Activated CD8-positive, alpha-beta memory T cell treated with anti-CD3 and anti-CD28 coated beads, Interleukin-2, amount 10 ng/mL, durations not matched to agents 7 days and 5 days (primary cell): ENCODE measurements at regions not wholly inside any gene's neighbourhood (a gene's known extent, or its start where the extent isn't known, plus 50 kb on each side); places are given as distances from the start of the nearest gene placed in this dataset.
"Not testable (repeated sequence)": the region's sequence is repeated elsewhere in the genome, so short reads cannot be mapped to it uniquely, and the experiment has no call there.

Experiments used
- ATAC-seq: fragments of 150-1000 bp; cut with Tn5 transposase; one replicate; pipeline ENCODE4 v1.10.0; 2021; ENCODE audit warnings: moderate library complexity
- CTCF ChIA-PET: fragments of 350-600 bp; sonication (Branson Sonifier 250); formaldehyde crosslinking; loops from one replicate; lab custom pipeline; 2021; ENCODE audit warnings: antibody characterized with exemption; lab: Charles Lee
- DNase-seq: peaks from one replicate; pipeline ENCODE4 v3.0.0-alpha.2; 2020
- H3K27ac Mint-ChIP-seq: one replicate; pipeline ENCODE4 v1.8.0; 2021; ENCODE audit warnings: mild to moderate bottlenecking, mixed read lengths
- H3K27me3 Mint-ChIP-seq: one replicate; pipeline ENCODE4 v1.8.0; 2021; ENCODE audit warnings: mixed read lengths
- H3K36me3 Mint-ChIP-seq: one replicate; pipeline ENCODE4 v1.8.0; 2021; ENCODE audit warnings: mild to moderate bottlenecking, mixed read lengths
- H3K4me1 Mint-ChIP-seq: one replicate; pipeline ENCODE4 v1.8.0; 2021; ENCODE audit warnings: mixed read lengths
- H3K4me3 Mint-ChIP-seq: one replicate; pipeline ENCODE4 v1.8.0; 2021; ENCODE audit warnings: mild to moderate bottlenecking, moderate library complexity, mixed read lengths
- H3K9me3 Mint-ChIP-seq: one replicate; pipeline ENCODE4 v1.8.0; 2022; ENCODE audit warnings: low read depth, mixed read lengths

DNA sequence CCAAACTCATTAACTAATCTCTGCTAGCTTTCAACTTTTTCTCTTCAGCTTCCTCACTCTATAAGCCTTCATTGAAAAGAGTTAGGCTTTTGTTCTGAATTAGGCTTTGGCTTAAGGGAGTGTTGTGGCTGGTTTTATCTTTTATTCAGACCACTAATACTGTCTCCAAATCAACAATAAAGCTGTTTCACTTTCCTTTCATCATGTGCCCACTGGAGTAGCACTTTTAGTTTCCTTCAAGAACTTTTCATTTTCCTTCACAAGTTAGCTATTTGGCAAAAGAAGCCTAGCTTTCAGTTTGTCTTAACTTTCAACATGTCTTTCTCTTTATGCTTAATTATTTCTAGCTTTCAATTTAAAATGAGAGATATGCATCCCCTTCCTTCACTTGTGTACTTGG lies 271.7 kb upstream of the FSIP2 start:
- no peak for DNase-seq
- H3K4me1 Mint-ChIP-seq: no peaks in the 10 kb centered on the region

DNA sequence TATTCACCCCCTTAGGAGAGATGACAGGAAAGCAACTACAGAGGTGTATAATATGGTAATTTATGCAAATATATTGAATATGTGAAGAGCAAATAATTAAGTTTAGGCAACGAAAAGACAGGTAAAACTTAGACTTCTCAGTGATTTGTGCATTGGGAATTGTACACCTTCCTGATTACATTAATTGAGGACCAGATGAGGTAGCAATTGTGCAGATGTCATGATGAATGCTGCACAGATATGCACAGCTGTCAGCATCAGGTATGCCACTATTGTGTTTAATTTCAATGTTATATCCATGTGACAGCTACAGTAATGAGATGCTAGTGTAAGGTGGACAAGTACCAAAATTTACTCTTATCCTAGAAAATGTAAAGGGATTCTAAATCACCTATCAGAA lies 267.2 kb upstream of the FSIP2 start:
- H3K4me1 Mint-ChIP-seq: no peaks in the 10 kb centered on the region
- no peak overlapping the region for H3K27ac Mint-ChIP-seq
- CTCF ChIA-PET: interaction anchor here (0.8 kb wide), 1 partner anchor 21 kb away, joined by 3 read pairs; no protein-coding TSS in a partner anchor
- no peaks in the 10 kb centered on the region for H3K36me3 Mint-ChIP-seq
- no peak for DNase-seq
- no peaks in the 10 kb centered on the region for H3K27me3 Mint-ChIP-seq
- H3K9me3 Mint-ChIP-seq: no peaks in the 10 kb centered on the region
- H3K4me3 Mint-ChIP-seq: no peak overlapping the region
- no peak for ATAC-seq

More for the DNA sequence above, 271.7 kb upstream of the FSIP2 start:
- H3K4me3 Mint-ChIP-seq: no peak overlapping the region
- H3K27ac Mint-ChIP-seq: no peak overlapping the region
- H3K9me3 Mint-ChIP-seq: peaks cover 2% of the 10 kb centered on the region
- no peaks in the 10 kb centered on the region for H3K36me3 Mint-ChIP-seq
- ATAC-seq: no peak
- H3K27me3 Mint-ChIP-seq: no peaks in the 10 kb centered on the region
- CTCF ChIA-PET: no interaction called here

DNA sequence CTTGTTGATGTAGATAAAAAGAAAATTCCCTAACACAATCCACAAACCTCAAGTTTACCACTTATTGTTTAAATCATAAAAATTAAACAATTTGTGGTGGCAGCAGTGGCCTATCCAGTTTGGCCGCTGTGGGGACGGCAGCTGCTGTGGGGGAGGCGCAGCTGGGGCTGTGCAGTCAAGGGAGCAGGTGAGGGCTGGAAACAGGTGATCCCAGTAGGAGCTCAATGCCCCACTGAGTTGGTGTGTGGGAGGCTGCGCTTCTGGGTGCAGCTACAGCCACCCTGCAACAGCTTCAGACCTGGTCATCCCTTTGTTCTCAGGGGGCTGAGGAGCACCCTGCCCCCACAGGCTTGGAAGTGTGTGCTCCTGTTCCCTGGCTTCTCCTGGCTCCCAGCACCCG lies 266.0 kb upstream of the FSIP2 start:
- DNase-seq (no peak), ATAC-seq (no peak)
- Mint-ChIP-seq H3K9me3 (no peaks in the 10 kb centered on the region), H3K4me3 (no peak overlapping the region), H3K36me3 (no peaks in the 10 kb centered on the region), H3K27me3 (no peaks in the 10 kb centered on the region), H3K4me1 (no peaks in the 10 kb centered on the region), H3K27ac (no peak overlapping the region)
- CTCF ChIA-PET: no interaction called here

DNA sequence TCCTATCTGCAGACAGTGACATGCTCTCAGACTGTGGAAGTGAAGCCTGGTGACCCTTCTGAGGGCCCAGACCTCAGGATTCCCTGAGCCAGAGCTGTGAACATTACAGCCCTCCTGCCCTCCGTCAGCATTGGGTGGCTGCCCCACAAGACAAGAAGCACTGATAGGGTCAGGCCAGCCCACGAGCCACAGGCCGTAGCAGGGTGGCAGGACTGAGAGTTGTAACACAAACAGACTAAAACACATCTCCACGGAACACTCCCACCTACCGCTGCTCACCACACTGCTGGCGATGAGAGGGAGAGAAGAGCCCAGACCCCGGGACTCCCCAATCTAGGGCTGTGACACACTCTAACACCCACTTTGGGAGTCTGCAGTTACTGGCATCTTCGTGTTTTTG lies 264.8 kb upstream of the FSIP2 start:
- no peaks in the 10 kb centered on the region for H3K4me1 Mint-ChIP-seq
- H3K36me3 Mint-ChIP-seq: no peaks in the 10 kb centered on the region
- DNase-seq (no peak), ATAC-seq (no peak)
- CTCF ChIA-PET: no interaction called here
- H3K27ac Mint-ChIP-seq: no peak overlapping the region
- H3K27me3 Mint-ChIP-seq: no peaks in the 10 kb centered on the region
- H3K4me3 Mint-ChIP-seq: no peak overlapping the region
- H3K9me3 Mint-ChIP-seq: no peaks in the 10 kb centered on the region

DNA sequence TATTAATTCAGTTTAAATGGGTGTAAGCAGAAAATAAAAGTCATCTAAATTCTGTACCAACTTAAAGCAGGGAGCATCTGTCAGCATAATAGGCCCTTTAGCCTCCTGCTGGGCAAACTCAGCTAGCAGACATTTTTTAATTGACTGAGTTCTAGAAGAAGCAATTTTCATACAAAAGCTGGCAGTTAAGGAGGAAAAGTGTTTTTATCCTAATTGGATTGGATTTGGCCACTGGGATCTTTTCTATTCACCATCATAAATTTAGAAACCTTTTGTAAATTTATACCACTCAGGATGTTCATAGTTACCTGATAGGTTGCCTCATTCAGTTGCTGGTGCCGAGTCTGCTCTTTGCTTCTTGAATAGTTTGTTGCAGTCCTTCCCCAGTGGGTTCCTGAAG lies 262.7 kb upstream of the FSIP2 start:
- H3K36me3 Mint-ChIP-seq: no peaks in the 10 kb centered on the region
- no peaks in the 10 kb centered on the region for H3K9me3 Mint-ChIP-seq
- no peaks in the 10 kb centered on the region for H3K27me3 Mint-ChIP-seq
- CTCF ChIA-PET: no interaction called here
- no peak overlapping the region for H3K4me3 Mint-ChIP-seq
- no peaks in the 10 kb centered on the region for H3K4me1 Mint-ChIP-seq
- no peak for DNase-seq
- ATAC-seq: no peak
- H3K27ac Mint-ChIP-seq: no peak overlapping the region

DNA sequence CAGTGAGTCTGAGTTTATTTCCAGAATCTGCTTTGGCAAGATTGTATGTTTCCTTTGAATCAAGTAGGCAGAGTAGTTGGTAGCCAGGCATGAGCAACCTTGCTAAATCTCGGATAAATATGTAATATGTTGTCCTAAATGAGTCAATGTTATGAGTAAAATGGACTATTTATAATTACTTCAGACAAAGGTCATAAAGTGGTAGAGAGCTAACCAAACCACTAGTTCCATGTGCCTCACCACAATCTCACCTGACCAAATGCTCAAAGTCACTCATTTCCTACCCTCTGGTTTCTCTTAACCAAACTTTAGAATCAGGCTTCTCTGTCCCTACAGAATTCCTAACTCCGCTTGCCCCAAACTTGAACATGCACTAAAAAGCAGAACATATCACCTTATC lies 261.2 kb upstream of the FSIP2 start:
- ATAC-seq (no peak), DNase-seq (no peak)
- Mint-ChIP-seq H3K4me3 (no peak overlapping the region), H3K4me1 (no peaks in the 10 kb centered on the region), H3K27me3 (no peaks in the 10 kb centered on the region), H3K27ac (no peak overlapping the region), H3K9me3 (no peaks in the 10 kb centered on the region), H3K36me3 (no peaks in the 10 kb centered on the region)
- CTCF ChIA-PET: no interaction called here

DNA sequence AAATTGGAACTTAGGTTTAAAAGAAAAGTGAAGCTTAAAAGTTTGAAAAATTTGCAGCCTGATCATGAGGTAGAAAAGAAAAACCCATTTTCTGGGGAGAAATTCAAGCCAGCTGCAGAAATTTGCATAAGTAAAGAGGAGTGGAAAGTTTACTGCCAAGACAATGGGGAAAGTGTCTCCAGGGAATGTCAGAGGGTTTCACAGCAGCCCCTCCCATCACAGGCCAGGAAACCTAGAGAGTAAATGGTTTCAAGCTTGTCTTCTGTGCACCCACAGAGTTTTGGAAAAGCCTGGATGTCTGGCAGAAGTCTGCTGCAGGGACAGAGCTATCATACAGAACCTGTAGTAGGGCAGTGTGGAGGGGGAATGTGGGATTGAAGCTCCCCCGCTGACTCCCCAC lies 254.0 kb upstream of the FSIP2 start:
- DNase-seq: no peak
- ATAC-seq: no peak
- CTCF ChIA-PET: no interaction called here
- H3K9me3 Mint-ChIP-seq: peaks cover 5% of the 10 kb centered on the region
- no peaks in the 10 kb centered on the region for H3K27me3 Mint-ChIP-seq
- H3K36me3 Mint-ChIP-seq: no peaks in the 10 kb centered on the region
- no peaks in the 10 kb centered on the region for H3K4me1 Mint-ChIP-seq
- H3K27ac Mint-ChIP-seq: no peak overlapping the region
- H3K4me3 Mint-ChIP-seq: no peak overlapping the region

DNA sequence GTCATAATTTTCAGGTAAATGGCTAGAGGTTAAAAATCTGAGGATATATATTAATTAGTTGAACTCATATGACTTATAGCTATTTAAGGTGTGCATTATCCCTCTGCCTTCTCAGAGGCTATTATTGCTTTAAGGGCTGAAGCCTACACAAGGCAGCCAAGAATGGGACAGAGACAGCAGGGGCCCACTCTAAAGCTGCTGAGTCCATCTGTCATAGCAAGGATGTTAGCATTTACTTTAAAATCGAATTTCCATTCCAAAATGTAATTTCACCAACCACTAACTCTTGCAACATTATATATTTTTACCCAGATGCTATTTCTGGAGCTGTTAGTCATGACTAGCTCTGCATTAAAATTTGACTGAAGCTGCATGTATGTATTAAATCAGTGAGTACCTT lies 236.3 kb upstream of the FSIP2 start:
- H3K4me3 Mint-ChIP-seq: no peak overlapping the region
- peaks cover 5% of the 10 kb centered on the region for H3K9me3 Mint-ChIP-seq
- H3K4me1 Mint-ChIP-seq: no peaks in the 10 kb centered on the region
- no peaks in the 10 kb centered on the region for H3K27me3 Mint-ChIP-seq
- ATAC-seq (no peak), DNase-seq (no peak)
- H3K27ac Mint-ChIP-seq: no peak overlapping the region
- CTCF ChIA-PET: no interaction called here
- no peaks in the 10 kb centered on the region for H3K36me3 Mint-ChIP-seq

DNA sequence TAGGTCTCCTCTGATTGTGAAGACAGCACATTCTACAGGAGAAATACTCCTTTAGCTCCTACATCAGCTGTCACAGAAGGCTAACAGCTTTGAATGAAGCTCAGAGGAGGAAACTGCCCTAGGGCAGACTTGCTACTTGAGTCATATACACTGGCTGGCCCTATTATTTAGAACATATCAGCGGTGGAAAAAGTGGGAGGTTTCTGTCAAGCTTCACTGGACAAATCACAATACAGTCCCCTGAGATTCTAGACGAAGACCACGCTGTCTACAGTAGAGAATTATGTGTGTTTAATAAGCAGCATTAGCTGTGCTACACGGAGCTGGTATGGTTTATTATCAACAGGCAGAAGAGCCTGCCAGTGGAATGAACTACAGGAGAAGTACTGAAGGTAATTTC lies 230.9 kb upstream of the FSIP2 start:
- peaks cover 20% of the 10 kb centered on the region for H3K9me3 Mint-ChIP-seq
- ATAC-seq: no peak
- no peak for DNase-seq
- H3K27me3 Mint-ChIP-seq: no peaks in the 10 kb centered on the region
- no peaks in the 10 kb centered on the region for H3K4me1 Mint-ChIP-seq
- no peak overlapping the region for H3K27ac Mint-ChIP-seq
- H3K4me3 Mint-ChIP-seq: no peak overlapping the region
- CTCF ChIA-PET: no interaction called here
- H3K36me3 Mint-ChIP-seq: no peaks in the 10 kb centered on the region

DNA sequence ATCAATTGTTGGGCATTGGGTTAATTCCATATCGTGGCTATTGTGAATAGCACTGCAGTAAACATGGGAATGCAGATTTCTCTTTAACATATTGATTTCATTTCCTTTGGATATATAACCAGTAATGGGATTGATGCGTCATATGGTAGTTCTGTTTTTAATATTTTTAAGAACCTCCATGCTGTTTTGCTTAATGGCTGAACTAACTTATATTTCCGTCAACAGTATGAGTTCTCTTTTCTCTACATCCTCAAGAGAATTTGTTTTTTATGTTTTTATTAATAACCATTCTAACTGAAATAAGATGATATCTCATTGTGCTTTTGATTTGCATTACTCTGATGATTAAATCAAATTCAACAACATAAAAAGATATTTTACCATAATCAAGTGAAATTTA lies 228.5 kb upstream of the FSIP2 start:
- Mint-ChIP-seq H3K27me3 (no peaks in the 10 kb centered on the region), H3K4me1 (no peaks in the 10 kb centered on the region), H3K27ac (no peak overlapping the region), H3K36me3 (no peaks in the 10 kb centered on the region), H3K9me3 (peaks cover 23% of the 10 kb centered on the region), H3K4me3 (no peak overlapping the region)
- CTCF ChIA-PET: no interaction called here
- ATAC-seq (no peak), DNase-seq (no peak)

DNA sequence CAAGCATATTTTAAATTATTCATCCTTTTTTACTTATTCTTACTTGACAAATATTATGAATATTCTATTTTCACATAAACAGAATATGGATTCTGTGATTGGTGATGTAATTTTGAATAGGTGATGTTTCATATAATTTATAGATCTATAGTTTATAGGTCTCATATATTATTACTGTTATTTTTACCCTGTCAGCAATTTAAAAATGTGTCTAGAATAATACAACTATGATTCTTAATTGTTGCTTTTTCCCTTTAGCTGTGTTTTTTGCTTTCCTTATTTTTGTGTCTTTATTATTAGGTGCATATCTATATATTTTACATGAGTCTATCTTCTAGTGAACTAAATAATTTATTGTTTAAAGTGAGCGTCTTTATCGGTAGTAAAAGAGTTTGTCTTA lies 226.7 kb upstream of the FSIP2 start:
- no peaks in the 10 kb centered on the region for H3K4me1 Mint-ChIP-seq
- ATAC-seq: no peak
- H3K36me3 Mint-ChIP-seq: no peaks in the 10 kb centered on the region
- no peak overlapping the region for H3K4me3 Mint-ChIP-seq
- CTCF ChIA-PET: no interaction called here
- peaks cover 23% of the 10 kb centered on the region for H3K9me3 Mint-ChIP-seq
- no peak overlapping the region for H3K27ac Mint-ChIP-seq
- no peaks in the 10 kb centered on the region for H3K27me3 Mint-ChIP-seq
- DNase-seq: no peak

DNA sequence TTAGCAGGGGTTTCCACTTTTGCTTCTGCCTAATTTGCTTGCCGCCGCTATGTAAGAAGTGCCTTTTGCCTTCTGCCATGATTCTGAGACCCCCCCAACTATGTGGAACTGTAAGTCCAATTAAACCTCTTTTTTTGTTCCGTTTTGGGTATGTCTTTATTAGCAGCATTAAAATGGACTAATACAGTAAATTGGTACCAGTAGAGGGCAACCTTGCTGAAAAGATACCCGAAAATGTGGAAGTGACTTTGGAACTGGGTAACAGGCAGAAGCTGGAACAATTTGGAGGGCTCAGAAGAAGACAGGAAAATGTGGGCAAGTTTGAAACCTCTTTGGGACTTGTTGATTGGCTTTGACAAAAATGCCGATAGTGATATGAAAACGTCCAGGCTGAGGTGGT lies 216.1 kb upstream of the FSIP2 start:
- Mint-ChIP-seq H3K9me3 (peaks cover 12% of the 10 kb centered on the region), H3K27me3 (no peaks in the 10 kb centered on the region), H3K27ac (no peak overlapping the region), H3K4me1 (no peaks in the 10 kb centered on the region), H3K4me3 (no peak overlapping the region), H3K36me3 (no peaks in the 10 kb centered on the region)
- DNase-seq (no peak), ATAC-seq (no peak)
- CTCF ChIA-PET: no interaction called here

DNA sequence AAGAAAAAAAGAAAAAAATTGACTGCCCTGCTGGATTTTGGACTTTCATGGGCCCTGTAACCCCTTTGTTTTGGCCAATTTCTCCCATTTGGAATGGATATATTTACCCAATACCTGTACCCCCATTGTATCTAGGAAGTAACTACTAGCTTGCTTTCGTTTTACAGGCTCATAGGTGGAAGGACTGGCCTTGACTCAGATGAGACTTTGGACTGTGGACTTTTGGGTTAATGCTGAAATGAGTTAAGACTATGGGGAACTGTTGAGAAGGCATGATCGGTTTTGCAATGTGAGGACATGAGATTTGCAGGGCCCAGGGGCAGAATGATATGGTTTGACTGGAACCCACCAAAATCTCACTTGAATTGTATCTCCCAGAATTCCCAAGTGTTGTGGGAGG lies 214.4 kb upstream of the FSIP2 start:
- peaks cover 17% of the 10 kb centered on the region for H3K9me3 Mint-ChIP-seq
- ATAC-seq, H3K4me3 Mint-ChIP-seq, H3K27me3 Mint-ChIP-seq, H3K27ac Mint-ChIP-seq, DNase-seq, H3K36me3 Mint-ChIP-seq, CTCF ChIA-PET, H3K4me1 Mint-ChIP-seq: not testable (repeated sequence)

DNA sequence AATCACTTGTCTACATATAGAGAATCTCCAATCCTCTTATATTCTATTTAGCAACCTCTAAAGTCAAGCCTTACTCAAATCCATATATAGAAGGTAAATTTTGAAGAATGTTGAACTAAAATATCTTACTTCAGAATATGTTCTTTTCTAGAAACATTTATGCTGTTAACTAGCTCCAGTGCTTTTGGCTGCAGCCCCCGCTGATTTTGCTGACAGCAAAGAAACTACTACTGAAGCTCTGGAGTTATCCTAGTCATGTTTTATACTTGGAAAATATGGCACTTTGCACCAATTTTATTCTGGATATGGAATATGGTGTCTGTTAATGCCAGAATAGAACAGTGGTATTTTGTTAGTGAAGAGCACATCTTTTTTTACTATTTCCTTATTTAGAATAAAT lies 212.4 kb upstream of the FSIP2 start:
- no peak for ATAC-seq
- Mint-ChIP-seq H3K9me3 (peaks cover 16% of the 10 kb centered on the region), H3K4me1 (no peaks in the 10 kb centered on the region), H3K4me3 (no peak overlapping the region), H3K27me3 (no peaks in the 10 kb centered on the region), H3K36me3 (no peaks in the 10 kb centered on the region), H3K27ac (no peak overlapping the region)
- DNase-seq: no peak
- CTCF ChIA-PET: no interaction called here

DNA sequence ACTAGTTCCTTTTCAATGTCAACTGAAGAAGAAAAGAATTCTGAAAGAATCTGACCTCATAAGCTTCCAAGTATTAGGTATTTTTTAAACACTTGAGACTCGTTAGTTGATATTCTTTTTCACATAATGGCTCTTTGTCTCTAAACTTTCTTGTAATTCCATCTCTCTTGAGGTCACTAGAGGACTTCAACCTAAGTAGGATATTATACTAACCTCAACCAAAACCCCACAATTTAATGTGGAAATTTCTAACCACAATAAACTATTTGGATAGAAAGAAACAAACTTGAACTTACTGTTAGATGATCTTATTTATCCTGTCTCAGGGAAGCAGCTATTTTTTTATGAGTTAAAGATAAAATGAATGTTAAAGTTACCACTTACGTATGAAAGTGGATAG lies 206.9 kb upstream of the FSIP2 start:
- Mint-ChIP-seq H3K4me1 (no peaks in the 10 kb centered on the region), H3K27me3 (no peaks in the 10 kb centered on the region), H3K9me3 (peaks cover 5% of the 10 kb centered on the region), H3K4me3 (no peak overlapping the region), H3K27ac (no peak overlapping the region), H3K36me3 (no peaks in the 10 kb centered on the region)
- no peak for DNase-seq
- ATAC-seq: no peak
- CTCF ChIA-PET: no interaction called here
